Caki2 (cell line): ENCODE measurements at regions not wholly inside any gene's neighbourhood (a gene's known extent, or its start where the extent isn't known, plus 50 kb on each side); places are given as distances from the start of the nearest gene placed in this dataset.
"Not testable (repeated sequence)": the region's sequence is repeated elsewhere in the genome, so short reads cannot be mapped to it uniquely, and the experiment has no call there.

Experiments
- DNase-seq: peaks from one replicate; pipeline ENCODE4 v3.0.0-alpha.2; 2015; ENCODE audit warnings: low read depth
- in situ Hi-C: cut with HindIII; loops from 2 replicates; pipeline ENCODE4 v1.10.0; 2016; ENCODE audit warnings: low sequenced_read_pairs, low pct_unique_long_range_greater_than_20kb, mixed read lengths

DNA sequence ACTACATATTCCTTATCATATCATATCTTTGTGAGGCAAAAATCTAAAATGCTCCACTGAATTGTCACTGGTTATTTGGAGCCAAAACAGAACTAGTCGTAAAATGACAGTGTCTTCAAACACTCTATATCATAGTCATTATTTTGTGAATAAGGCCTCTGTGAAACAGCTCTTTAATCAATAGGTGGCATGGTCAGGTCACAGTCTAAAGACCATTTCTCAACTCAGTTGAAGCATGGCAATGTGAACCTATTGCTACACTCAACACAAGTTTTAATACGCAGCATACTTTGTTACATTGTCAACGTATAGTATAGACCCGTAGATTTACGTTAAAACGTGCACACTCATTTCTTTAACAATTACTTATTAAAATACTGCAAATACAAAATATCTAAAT, 131.3 kb upstream of the PCDH20 start:
- in situ Hi-C loops = no loop called here
- no peak for DNase-seq

DNA sequence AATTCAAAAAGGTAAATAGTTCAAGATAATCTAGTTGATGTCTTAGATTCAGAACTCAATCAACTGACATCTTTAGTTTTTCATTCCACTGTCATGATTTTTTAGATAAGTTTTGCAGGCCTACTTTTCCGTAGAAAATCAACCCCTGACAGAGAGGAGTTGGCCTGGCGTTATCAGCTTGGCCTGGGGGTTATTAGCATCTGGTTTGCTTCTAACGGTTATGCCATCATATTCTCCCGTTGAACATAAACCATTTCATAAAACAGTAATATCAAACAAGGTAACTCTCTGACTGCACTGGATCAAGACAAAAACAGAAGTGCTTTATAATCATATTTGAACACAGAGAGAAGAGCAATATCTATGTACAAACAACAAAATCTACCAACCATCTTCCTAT, 130.8 kb upstream of the PCDH20 start:
- no peak for DNase-seq
- in situ Hi-C loops = no loop called here

DNA sequence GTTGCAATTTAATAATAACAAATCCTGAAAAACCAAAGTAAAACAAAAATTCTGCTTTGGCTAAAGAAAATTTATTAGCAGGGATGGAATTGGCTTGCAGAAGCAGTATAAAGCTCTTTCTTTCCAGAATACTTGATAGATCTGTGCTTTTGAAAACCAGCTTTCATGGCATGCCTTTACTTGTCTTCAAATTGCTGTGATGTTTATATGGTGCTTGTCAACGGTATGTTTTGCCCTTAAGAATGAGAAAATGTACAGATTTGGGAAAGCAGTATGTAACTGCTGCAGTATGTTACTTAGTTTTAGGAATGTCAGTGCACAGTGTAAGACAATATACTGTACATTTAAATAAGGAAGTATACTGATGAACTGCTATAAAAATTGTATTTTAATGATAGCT, 120.8 kb upstream of the PCDH20 start:
- DNase-seq = no peak
- in situ Hi-C loops = no loop called here

DNA sequence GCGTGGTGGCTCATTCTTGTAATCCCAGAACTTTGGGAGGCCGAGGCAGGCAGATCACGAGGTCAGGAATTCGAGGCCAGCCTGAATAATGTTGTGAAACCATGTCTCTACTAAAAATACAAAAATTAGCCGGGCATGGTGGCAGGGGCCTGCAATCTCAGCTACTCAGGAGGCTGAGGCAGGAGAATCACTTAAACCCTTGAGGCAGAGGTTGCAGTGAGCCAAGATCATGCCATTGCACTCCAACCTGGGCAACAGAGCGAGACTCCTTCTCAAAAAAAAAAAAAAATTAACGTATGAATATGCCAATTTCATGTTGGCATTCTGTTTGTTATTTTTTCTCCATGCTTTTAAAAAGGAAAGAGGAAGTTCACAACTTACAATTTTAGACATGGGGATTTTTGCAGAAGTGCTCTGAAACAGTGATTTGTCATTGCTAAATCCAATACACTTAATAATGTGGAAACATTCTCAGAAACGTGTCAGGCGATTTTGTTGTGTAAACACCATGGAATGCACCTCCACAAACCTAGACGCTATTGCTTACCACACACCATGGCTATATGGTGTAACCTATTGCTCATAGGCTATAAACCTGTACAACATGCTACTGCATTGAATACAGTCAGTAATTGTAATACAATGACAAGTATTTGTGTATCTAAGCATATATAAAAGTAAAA, 115.9 kb upstream of the PCDH20 start:
- DNase-seq = no peak
- in situ Hi-C loops = no loop called here

DNA sequence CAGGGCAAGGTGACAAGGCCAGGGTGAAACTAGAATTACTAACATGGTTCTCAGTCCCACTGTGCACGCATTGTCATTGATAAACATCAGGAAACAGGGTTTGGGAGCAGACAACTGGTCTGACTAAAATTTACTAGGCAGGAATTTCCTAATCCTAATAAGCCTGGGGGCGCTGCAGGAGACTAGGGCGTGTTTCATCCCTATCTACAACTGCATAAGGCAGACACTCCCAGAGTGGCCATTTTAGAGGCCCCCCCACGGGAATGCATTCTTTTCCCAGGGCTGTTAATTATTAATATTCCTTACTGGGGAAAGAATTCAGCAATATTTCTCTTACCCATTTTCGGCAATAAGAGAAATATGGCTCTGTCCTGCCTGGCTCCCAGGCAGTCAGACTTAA, 103.6 kb upstream of the PCDH20 start:
- in situ Hi-C loops, DNase-seq: not testable (repeated sequence)

DNA sequence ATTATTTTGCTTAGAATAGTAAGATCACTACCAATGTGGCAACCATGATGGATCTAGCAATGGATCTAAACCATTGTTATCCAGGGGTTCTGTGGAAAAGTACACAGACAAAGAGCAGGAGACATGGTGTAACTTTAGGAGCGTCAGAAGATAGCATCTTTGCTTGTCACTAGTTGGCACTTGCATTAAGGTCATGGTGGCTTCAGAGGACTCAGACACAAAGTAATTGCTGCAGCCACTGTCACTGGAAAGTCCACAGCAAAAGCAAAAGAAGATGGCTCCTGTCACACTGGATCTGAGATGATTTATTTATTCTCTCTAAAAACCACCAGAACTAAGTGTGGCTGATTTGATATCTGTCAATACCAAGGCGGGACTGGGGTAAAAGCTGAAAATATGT, 93.3 kb upstream of the PCDH20 start:
- in situ Hi-C loops = no loop called here
- no peak for DNase-seq

DNA sequence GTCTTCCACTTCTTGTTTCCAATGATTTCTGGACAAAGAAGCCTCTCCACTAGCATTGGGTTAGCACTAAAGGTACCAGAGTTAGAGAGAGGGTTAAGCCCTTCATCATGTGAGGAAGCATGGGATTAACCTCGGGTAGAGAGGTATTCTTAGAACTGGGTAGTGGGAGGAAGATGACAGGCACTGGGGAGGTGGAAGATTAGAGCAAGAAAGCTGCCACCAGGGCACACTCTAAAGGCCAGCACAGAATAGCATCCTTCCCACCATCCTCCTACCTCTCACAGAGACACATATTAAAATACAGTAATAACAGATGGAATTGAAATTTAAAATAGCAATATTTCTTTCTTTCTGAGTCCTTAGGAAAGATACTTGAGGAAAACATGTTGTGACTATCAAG, 84.5 kb upstream of the PCDH20 start:
- in situ Hi-C loops = no loop called here
- no peak for DNase-seq

DNA sequence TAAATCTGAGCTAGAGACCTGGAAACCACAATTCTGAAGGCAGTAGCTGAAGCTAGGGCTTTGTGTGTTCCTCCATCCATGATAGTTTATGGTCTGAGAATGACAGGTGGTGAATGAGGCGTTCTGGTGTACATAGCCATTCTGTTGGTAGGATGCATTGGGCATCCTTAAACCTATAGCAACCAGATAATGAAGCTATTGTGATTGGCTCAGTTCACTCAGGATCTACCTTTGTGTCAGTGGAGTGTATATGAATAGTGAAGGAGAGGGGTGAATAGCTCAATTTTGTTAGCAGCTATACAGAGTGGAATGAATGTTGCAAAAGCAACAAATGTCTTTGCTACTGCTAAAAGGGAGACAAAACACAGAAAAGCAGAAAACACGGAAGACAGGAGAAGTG, 80.0 kb upstream of the PCDH20 start:
- no peak for DNase-seq
- in situ Hi-C loops = no loop called here

DNA sequence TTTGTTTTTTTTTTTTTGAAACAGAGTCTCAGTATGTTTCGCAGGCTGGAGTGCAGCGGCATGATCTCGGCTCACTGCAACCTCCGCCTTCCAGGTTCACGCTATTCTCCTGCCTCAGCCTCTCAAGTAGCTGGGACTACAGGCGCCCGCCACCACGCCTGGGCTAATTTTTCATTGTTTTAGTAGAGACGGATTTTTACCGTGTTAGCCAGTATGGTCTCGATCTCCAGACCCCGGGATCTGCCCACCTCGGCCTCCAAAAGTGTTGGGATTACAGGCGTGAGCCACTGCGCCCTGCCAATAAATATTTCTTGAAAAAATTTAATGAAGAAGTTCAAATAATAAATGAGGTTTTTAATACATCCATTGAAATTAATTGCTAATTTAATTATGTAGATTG, 77.9 kb upstream of the PCDH20 start:
- in situ Hi-C loops, DNase-seq: not testable (repeated sequence)

DNA sequence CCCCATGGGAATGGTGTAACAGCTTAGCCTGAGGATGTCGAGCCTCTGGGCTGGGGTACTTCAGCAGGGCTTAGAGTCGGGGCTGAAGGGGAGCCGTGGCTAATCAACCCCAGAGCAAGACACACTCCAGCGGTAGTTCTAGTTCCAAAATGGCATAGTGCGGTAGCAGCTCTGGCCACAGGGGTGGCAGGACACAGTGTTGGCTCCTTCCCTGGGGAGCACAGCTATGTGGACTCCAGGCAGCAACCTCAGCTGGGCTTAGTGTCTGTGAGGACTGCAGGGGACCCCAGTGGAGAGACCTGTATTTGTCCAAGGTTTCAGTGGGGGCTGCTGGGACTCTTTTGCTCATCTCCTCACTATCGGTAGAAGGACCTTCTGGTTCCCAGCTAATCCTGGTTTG, 70.8 kb upstream of the PCDH20 start:
- in situ Hi-C loops = no loop called here
- DNase-seq = no peak

DNA sequence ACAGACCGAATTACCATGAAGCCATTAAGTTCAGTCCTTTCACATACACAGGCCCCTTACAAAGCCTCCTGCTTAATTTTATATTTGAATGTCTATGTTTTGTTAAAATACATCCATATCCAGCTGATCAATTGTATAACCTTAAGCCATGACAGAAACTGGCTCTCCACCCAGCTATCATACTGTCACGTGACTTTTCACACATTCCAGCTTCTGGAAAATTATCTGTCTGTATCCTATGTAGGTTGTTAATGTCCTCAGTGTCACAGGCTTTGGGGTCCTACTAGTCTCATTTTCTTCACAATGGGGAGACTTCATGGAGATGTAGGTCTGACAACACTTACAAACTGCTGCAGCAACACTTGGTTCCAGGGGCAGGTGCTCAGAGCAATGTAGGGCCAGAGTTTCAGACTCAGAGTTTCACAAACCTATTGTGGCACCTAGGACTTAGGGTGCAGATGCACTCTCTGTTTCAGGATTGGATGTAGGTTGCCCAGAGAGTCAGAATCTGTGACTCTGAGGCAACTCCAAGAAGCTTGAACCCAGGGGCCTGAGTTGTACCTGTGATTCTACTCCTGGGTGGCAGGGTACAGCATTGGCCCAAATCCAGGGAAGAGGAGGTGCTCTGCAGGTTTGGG, 69.6 kb upstream of the PCDH20 start:
- in situ Hi-C loops = no loop called here
- DNase-seq = no peak

DNA sequence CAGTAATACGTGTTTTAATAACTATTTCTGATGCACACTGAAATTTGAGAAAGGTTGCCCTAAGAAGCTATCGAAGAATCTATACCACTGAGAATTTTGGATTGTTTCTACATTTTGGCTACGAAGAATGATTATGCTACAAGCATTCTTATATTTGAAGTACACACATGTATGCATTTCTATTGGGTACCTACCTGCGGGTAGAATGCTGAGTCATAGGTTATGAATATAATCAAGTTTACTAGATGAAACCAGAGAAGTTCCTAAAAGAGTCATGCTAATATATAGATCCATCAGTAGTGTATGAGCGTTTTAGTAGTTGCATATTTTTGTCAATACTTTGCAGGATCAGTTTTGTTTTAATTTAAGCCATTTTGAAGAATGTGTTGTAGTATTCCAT, 62.0 kb upstream of the PCDH20 start:
- DNase-seq = no peak
- in situ Hi-C loops = no loop called here

DNA sequence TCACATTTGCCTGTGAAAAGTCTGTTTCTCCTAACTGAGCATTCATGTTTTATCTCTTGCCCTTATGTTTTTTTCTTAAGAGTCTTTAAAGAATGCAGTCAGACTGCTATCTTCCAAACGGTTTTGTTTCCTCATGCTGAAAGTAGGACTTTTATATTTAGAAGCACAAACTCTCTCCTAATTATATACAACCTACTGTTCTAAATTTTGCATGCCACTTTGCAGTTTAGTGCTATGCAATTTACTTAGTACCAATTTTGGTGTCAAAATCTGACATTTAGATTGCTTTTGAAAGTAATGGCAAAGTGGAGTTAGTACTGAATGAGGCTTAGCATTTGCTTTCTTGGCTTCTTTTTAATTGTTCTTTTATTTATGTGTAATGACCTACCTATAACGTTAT, 55.1 kb upstream of the PCDH20 start:
- DNase-seq = no peak
- in situ Hi-C loops = no loop called here

DNA sequence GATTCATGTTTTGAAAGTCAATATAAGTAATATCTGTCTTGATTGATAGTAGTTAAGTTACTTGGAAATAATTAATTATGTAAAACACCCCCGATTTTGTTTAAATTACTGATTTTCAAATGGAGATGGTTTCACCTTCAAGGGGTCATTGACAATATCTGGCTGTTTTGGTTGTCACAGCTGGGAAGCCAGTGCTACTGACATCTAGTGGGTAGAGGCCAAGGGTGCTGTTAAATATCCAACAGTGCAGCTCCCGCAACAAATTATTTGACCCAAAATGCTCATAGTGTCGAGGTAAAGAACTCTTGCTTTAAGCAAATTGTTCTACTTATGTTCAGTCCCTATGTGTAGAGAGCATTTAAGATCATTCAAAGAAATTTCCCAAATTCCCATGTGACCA, 50.6 kb upstream of the PCDH20 start:
- peak; percentile 0 for DNase-seq
- in situ Hi-C loops = no loop called here
